Esophagus squamous epithelium (tissue), 4 donors: ENCODE measurements at regions not wholly inside any gene's neighbourhood (a gene's known extent, or its start where the extent isn't known, plus 50 kb on each side); places are given as distances from the start of the nearest gene placed in this dataset.

ENCODE experiments used
- CTCF ChIP-seq, 6 experiments: fragments of 450-650 bp in 4 of 6; fragments of 200-600 bp in 2 of 6; sonication (generic) in 2 of 6; IDR thresholded peaks; one replicate each; pipeline ENCODE4 v1.5.1; 2016 to 2019; ENCODE audit warnings: antibody characterized with exemption in 6 of 6, mild to moderate bottlenecking in 4 of 6, moderate library complexity in 4 of 6
- POLR2A ChIP-seq, 4 donors: fragments of 450-650 bp; IDR thresholded peaks; one replicate each; pipeline ENCODE4 v1.6.1; 2017; ENCODE audit warnings: antibody characterized with exemption in 4 of 4, mild to moderate bottlenecking in 4 of 4, moderate library complexity in 3 of 4

GRCh38 chr2:128374001-128374710 lies 55.5 kb upstream of the HS6ST1 start:
- TF ChIP-seq POLR2A (IDR thresholded peaks at IDR 0.05) (no peak), CTCF (IDR thresholded peaks at IDR 0.05) (no peak)
